Osteoblast (primary cell): ENCODE measurements at regions not wholly inside any gene's neighbourhood (a gene's known extent, or its start where the extent isn't known, plus 50 kb on each side); places are given as distances from the start of the nearest gene placed in this dataset.

ENCODE experiments used
- DNase-seq: peaks from one replicate; pipeline ENCODE4 v3.0.0; 2011; ENCODE audit warnings: low spot score, mixed read lengths; ENCODE audit not compliant: insufficient read length; ENCODE audit errors: missing footprints
- H2AFZ ChIP-seq: 2 replicates; pipeline ENCODE4 v1.6.0; 2011; ENCODE audit warnings: mild to moderate bottlenecking, low read length
- H3K27ac ChIP-seq: 2 replicates; pipeline ENCODE4 v1.5.1; 2011; ENCODE audit warnings: mild to moderate bottlenecking, low read depth, low read length, moderate library complexity
- H3K27me3 ChIP-seq: 2 replicates; pipeline ENCODE4 v1.6.0; 2012; ENCODE audit warnings: mild to moderate bottlenecking, control low read depth, inconsistent platforms, low read length, moderate library complexity; ENCODE audit not compliant: insufficient read depth
- H3K36me3 ChIP-seq: 2 replicates; pipeline ENCODE4 v1.5.1; 2011; ENCODE audit warnings: mild to moderate bottlenecking, low read length, control low read depth, moderate library complexity; ENCODE audit not compliant: insufficient read depth
- H3K4me1 ChIP-seq: 2 replicates; pipeline ENCODE4 v1.5.1; 2011; ENCODE audit warnings: mild to moderate bottlenecking, low read length, control low read depth, moderate library complexity; ENCODE audit not compliant: insufficient read depth
- H3K4me2 ChIP-seq: 2 replicates; pipeline ENCODE4 v1.6.0; 2011; ENCODE audit warnings: mild to moderate bottlenecking, low read length; ENCODE audit not compliant: insufficient read depth
- H3K4me3 ChIP-seq: fragments of 200-600 bp; sonication (generic); 3 replicates; pipeline ENCODE4 v1.5.1; 2012; ENCODE audit warnings: mild to moderate bottlenecking, low read length, inconsistent platforms; ENCODE audit not compliant: insufficient read depth
- H3K79me2 ChIP-seq: 2 replicates; pipeline ENCODE4 v1.6.0; 2012; ENCODE audit warnings: mild to moderate bottlenecking, low read length, control low read depth, inconsistent platforms; ENCODE audit not compliant: insufficient read depth
- H3K9me3 ChIP-seq: 2 replicates; pipeline ENCODE4 v1.5.1; 2011; ENCODE audit warnings: low read depth, low read length, control low read depth
- H4K20me1 ChIP-seq: 2 replicates; pipeline ENCODE4 v1.6.0; 2012; ENCODE audit warnings: mild to moderate bottlenecking, low read length, control low read depth; ENCODE audit not compliant: insufficient read depth
- CTCF ChIP-seq: IDR thresholded peaks from 2 replicates; pipeline ENCODE4 v1.5.1; 2011; ENCODE audit warnings: mild to moderate bottlenecking, low read depth, low read length, moderate library complexity; ENCODE audit errors: extremely low read depth

GRCh38 chr5:13027874-13028273 is 916.6 kb downstream of the DNAH5 start:
- H2AFZ ChIP-seq: no peak overlapping the region
- H3K36me3 ChIP-seq: no peaks in the 10 kb centered on the region
- H3K27ac ChIP-seq: no peak overlapping the region
- H3K9me3 ChIP-seq: no peaks in the 10 kb centered on the region
- no peaks in the 10 kb centered on the region for H3K27me3 ChIP-seq
- H3K4me3 ChIP-seq: no peak overlapping the region
- no peaks in the 10 kb centered on the region for H3K4me1 ChIP-seq
- no peak for TF ChIP-seq CTCF
- H3K4me2 ChIP-seq: no peak overlapping the region
- DNase-seq: no peak
- H3K79me2 ChIP-seq: no peaks in the 10 kb centered on the region
- H4K20me1 ChIP-seq: no peaks in the 10 kb centered on the region

- Histone ChIP-seq H3K36me3 (no peaks in the 10 kb centered on the region), H3K9me3 (peaks cover 2% of the 10 kb centered on the region), H4K20me1 (no peaks in the 10 kb centered on the region), H3K4me3 (no peak overlapping the region), H3K27ac (no peak overlapping the region), H3K27me3 (no peaks in the 10 kb centered on the region), H2AFZ (no peak overlapping the region), H3K79me2 (no peaks in the 10 kb centered on the region), H3K4me2 (no peak overlapping the region), H3K4me1 (no peaks in the 10 kb centered on the region)
- TF ChIP-seq CTCF: no peak
- DNase-seq: no peak
Measured at GRCh38 chr5:13019729-13020128, 924.8 kb downstream of the DNAH5 start.

- Histone ChIP-seq H3K36me3 (no peaks in the 10 kb centered on the region), H3K4me2 (no peak overlapping the region), H4K20me1 (no peaks in the 10 kb centered on the region), H2AFZ (no peak overlapping the region), H3K9me3 (no peaks in the 10 kb centered on the region), H3K4me3 (no peak overlapping the region), H3K79me2 (no peaks in the 10 kb centered on the region), H3K27ac (no peak overlapping the region), H3K4me1 (no peaks in the 10 kb centered on the region), H3K27me3 (no peaks in the 10 kb centered on the region)
- TF ChIP-seq CTCF: no peak
- DNase-seq: no peak
Measured at GRCh38 chr5:13003457-13003856, 941.0 kb downstream of the DNAH5 start.

GRCh38 chr5:12999667-13000066 is 944.8 kb downstream of the DNAH5 start:
- no peak for TF ChIP-seq CTCF
- Histone ChIP-seq H3K4me3 (no peak overlapping the region), H2AFZ (no peak overlapping the region), H3K9me3 (peaks cover under 1% of the 10 kb centered on the region), H3K27me3 (no peaks in the 10 kb centered on the region), H3K79me2 (no peaks in the 10 kb centered on the region), H3K36me3 (no peaks in the 10 kb centered on the region), H3K4me2 (no peak overlapping the region), H3K27ac (no peak overlapping the region), H3K4me1 (no peaks in the 10 kb centered on the region), H4K20me1 (no peaks in the 10 kb centered on the region)
- DNase-seq: no peak
